Tibial artery (tissue), 4 donors: ENCODE measurements at regions not wholly inside any gene's neighbourhood (a gene's known extent, or its start where the extent isn't known, plus 50 kb on each side); places are given as distances from the start of the nearest gene placed in this dataset.

Experiments used
- DNase-seq, 2 donors: peaks; one replicate each; pipeline ENCODE4 v3.0.0-alpha.2; 2019
- H3K27ac ChIP-seq, 2 donors: fragments of 200-600 bp; sonication (generic) in 1 of 2; 1 replicate in 1 of 2; 2 replicates in 1 of 2; pipeline ENCODE4 v1.5.1; 2018 to 2019; ENCODE audit warnings: mild to moderate bottlenecking in 1 of 2
- H3K27me3 ChIP-seq, 2 donors: fragments of 200-600 bp; sonication (generic) in 1 of 2; one replicate each; pipeline versions ENCODE4 v1.5.1 to v1.6.0; 2016 to 2019
- H3K36me3 ChIP-seq, 3 donors: fragments of 200-600 bp; sonication (generic) in 2 of 3; one replicate each; pipeline ENCODE4 v1.5.1; 2016 to 2019; ENCODE audit warnings: mild to moderate bottlenecking in 2 of 3
- H3K4me1 ChIP-seq, 4 donors: fragments of 200-600 bp; sonication (generic) in 2 of 4; 1 replicate in 3 of 4; 2 replicates in 1 of 4; pipeline ENCODE4 v1.5.1; 2016 to 2019
- H3K4me3 ChIP-seq, 2 donors: fragments of 200-600 bp; sonication (generic) in 1 of 2; 1 replicate in 1 of 2; 2 replicates in 1 of 2; pipeline ENCODE4 v1.5.1; 2018 to 2019; ENCODE audit warnings: mild to moderate bottlenecking in 2 of 2
- H3K9me3 ChIP-seq, 3 donors: fragments of 200-600 bp; sonication (generic) in 1 of 3; one replicate each; pipeline ENCODE4 v1.5.1; 2016 to 2019
- CTCF ChIP-seq, 2 experiments: fragments of 200-600 bp in 1 of 2; fragments of 450-650 bp in 1 of 2; IDR thresholded peaks; one replicate each; pipeline ENCODE4 v1.5.1; 2017 to 2019; ENCODE audit warnings: antibody characterized with exemption in 2 of 2, mild to moderate bottlenecking in 1 of 2, moderate library complexity in 1 of 2
- intact Hi-C: fragments of 100-400 bp; cut with DNase I; formaldehyde crosslinking; loops from one replicate; pipeline ENCODE4 v1.15.0; 2023; ENCODE audit warnings: low total_unique reads

- Histone ChIP-seq H3K27ac (no peak overlapping the region), H3K4me3 (no peak overlapping the region), H3K27me3 (no peaks in the 10 kb centered on the region), H3K36me3 (no peaks in the 10 kb centered on the region), H3K9me3 (no peaks in the 10 kb centered on the region), H3K4me1 (no peaks in the 10 kb centered on the region)
- TF ChIP-seq CTCF (IDR thresholded peaks at IDR 0.05), result no peak
- intact Hi-C loops, result no loop called here
- DNase-seq, result no peak
Measured at GRCh38 chr18:39835303-39836030, 2119.6 kb upstream of the PIK3C3 start.

- H3K27me3 ChIP-seq, result no peaks in the 10 kb centered on the region
- no peaks in the 10 kb centered on the region for H3K9me3 ChIP-seq
- no peak for DNase-seq
- H3K27ac ChIP-seq, result no peak overlapping the region
- H3K36me3 ChIP-seq, result no peaks in the 10 kb centered on the region
- intact Hi-C loops, result no loop called here
- H3K4me1 ChIP-seq, result no peaks in the 10 kb centered on the region
- H3K4me3 ChIP-seq, result no peak overlapping the region
- no peak for TF ChIP-seq CTCF (IDR thresholded peaks at IDR 0.05)
Measured at GRCh38 chr18:39834636-39835035, 2120.4 kb upstream of the PIK3C3 start.

GRCh38 chr18:39825485-39826150 lies 2129.4 kb upstream of the PIK3C3 start:
- H3K27ac ChIP-seq, result no peak overlapping the region
- TF ChIP-seq CTCF (IDR thresholded peaks at IDR 0.05), result no peak
- H3K36me3 ChIP-seq, result no peaks in the 10 kb centered on the region
- H3K4me1 ChIP-seq, result no peaks in the 10 kb centered on the region
- no peak overlapping the region for H3K4me3 ChIP-seq
- intact Hi-C loops, result no loop called here
- no peaks in the 10 kb centered on the region for H3K27me3 ChIP-seq
- H3K9me3 ChIP-seq, result no peaks in the 10 kb centered on the region
- DNase-seq, result no peak

- Histone ChIP-seq H3K9me3 (peaks cover 0 to 12% (median 0%) of the 10 kb centered on the region in 3 donors), H3K36me3 (no peaks in the 10 kb centered on the region), H3K4me1 (no peaks in the 10 kb centered on the region), H3K27ac (no peak overlapping the region), H3K27me3 (no peaks in the 10 kb centered on the region), H3K4me3 (no peak overlapping the region)
- DNase-seq, result no peak
- intact Hi-C loops, result no loop called here
- TF ChIP-seq CTCF (IDR thresholded peaks at IDR 0.05), result no peak
Measured at GRCh38 chr18:39806525-39806924, 2148.5 kb upstream of the PIK3C3 start.

- TF ChIP-seq CTCF (IDR thresholded peaks at IDR 0.05), result no peak
- intact Hi-C loops, result no loop called here
- Histone ChIP-seq H3K4me1 (no peaks in the 10 kb centered on the region), H3K27ac (no peak overlapping the region), H3K4me3 (no peak overlapping the region), H3K9me3 (peaks cover 0 to 4% (median 0%) of the 10 kb centered on the region in 3 donors), H3K36me3 (no peaks in the 10 kb centered on the region), H3K27me3 (no peaks in the 10 kb centered on the region)
- no peak for DNase-seq
Measured at GRCh38 chr18:39805218-39805617, 2149.8 kb upstream of the PIK3C3 start.
